Vagina (tissue), 2 donors: ENCODE measurements at regions not wholly inside any gene's neighbourhood (a gene's known extent, or its start where the extent isn't known, plus 50 kb on each side); places are given as distances from the start of the nearest gene placed in this dataset.

Experiments used
- POLR2A ChIP-seq, 2 donors: fragments of 450-650 bp; IDR thresholded peaks; one replicate each; pipeline ENCODE4 v1.6.1; 2017; ENCODE audit warnings: antibody characterized with exemption in 2 of 2, mild to moderate bottlenecking in 2 of 2, moderate library complexity in 2 of 2
- TF ChIP-seq, protein P1 (sequence below), 3 experiments: fragments of 450-650 bp in 2 of 3; fragments of 200-600 bp in 1 of 3; sonication (generic) in 1 of 3; IDR thresholded peaks; one replicate each; pipeline ENCODE4 v1.5.1; 2017 to 2019; ENCODE audit warnings: antibody characterized with exemption in 3 of 3, mild to moderate bottlenecking in 2 of 3, moderate library complexity in 2 of 3

DNA sequence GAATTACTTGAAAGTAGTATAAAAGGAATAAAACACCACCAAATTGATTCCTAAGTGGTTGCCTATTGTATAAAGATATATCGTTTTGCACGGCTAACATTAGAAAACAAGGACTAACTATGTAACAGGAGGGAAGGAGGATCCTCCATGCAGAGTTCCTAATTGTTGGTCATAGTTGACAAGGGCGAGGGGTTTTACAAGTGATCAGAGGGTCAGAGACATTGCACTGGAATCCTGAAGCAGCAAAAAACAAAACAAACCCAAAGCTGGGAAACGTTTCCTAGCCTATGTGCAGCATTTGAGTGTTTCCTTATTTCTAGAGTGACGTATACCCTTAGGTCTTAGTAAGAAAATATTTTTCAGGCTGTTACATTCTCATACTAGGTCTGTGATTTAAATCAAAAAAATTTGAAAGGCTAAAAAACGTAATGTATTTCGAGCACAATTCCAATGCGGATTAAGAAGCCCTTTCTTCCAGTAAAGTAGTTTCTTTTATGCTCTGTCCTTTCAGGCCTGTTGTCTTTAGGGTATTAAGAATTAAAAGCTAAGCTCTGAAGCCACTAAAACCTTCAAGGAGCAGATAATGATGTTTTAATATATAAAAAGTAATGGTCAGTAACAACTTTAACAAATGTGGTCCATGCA, 373.8 kb upstream of the MMS22L start:
- TF ChIP-seq POLR2A (IDR thresholded peaks at IDR 0.05), result no peak
- TF ChIP-seq, protein P1, sequence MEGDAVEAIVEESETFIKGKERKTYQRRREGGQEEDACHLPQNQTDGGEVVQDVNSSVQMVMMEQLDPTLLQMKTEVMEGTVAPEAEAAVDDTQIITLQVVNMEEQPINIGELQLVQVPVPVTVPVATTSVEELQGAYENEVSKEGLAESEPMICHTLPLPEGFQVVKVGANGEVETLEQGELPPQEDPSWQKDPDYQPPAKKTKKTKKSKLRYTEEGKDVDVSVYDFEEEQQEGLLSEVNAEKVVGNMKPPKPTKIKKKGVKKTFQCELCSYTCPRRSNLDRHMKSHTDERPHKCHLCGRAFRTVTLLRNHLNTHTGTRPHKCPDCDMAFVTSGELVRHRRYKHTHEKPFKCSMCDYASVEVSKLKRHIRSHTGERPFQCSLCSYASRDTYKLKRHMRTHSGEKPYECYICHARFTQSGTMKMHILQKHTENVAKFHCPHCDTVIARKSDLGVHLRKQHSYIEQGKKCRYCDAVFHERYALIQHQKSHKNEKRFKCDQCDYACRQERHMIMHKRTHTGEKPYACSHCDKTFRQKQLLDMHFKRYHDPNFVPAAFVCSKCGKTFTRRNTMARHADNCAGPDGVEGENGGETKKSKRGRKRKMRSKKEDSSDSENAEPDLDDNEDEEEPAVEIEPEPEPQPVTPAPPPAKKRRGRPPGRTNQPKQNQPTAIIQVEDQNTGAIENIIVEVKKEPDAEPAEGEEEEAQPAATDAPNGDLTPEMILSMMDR (IDR thresholded peaks at IDR 0.05), result no peak
